ENCODE measurements at regions not wholly inside any gene's neighbourhood (a gene's known extent, or its start where the extent isn't known, plus 50 kb on each side); places are given as distances from the start of the nearest gene placed in this dataset.

DNA sequence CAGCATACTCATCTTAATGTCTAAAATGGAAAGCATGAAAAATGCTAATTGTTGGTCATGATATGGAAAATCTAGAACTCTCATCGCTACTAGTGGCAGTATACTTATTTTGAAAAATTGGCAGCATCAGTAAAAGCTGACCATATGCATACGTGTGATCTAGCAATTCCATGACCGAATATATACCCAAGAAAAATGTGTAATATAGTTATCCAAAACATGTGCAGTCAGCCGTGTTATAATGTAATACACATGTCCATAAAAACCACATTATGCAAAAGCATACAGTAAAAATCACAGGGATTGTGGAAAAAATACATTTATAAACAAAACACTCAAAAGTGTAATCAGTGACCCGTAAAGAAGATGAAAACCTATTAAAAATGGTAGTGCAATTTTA is 439.0 kb downstream of the SH2D4B start (continued):
- no peak for TF ChIP-seq NRF1 (conservative IDR thresholded peaks at IDR 0.05; ENCODE audit: low read depth, low read length)
- TF ChIP-seq RB1 (IDR thresholded peaks at IDR 0.05; ENCODE audit: borderline replicate concordance), result no peak
- TF ChIP-seq NFYB (IDR thresholded peaks at IDR 0.05; ENCODE audit: insufficient read depth, low read depth, low read length), result no peak
- TF ChIP-seq CREB1 (IDR thresholded peaks at IDR 0.05; ENCODE audit: low read depth), result no peak
- TF ChIP-seq PAX5 (IDR thresholded peaks at IDR 0.05; ENCODE audit: borderline replicate concordance, low read depth, low read length), result no peak
- TF ChIP-seq ZNF207 (IDR thresholded peaks at IDR 0.05; ENCODE audit: borderline replicate concordance), result no peak

DNA sequence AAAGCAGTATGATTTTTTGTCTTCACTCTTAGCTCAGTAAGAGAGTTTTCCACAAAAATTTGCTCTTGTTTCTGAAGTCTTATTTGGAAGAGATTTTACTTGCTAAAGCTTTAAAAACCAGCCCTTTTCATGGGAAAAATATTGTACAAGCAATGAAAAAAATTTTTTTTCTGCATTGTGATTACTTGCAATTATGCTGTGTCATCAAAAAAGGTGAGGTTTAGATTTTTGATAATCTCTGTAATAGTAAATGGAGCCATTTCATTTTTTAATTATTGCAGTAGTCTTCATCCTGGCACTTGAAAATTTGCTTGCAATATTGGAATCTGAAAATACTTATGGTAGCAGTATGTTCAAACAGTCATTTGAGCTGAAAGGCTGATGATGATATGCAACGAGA is 447.4 kb downstream of the SH2D4B start:
- H3K4me2 ChIP-seq (ENCODE audit: control insufficient read depth, insufficient read depth), result no peak overlapping the region
- ChIA-PET RAD21 (ENCODE audit: unreplicated experiment) (no interaction called here), POLR2A (no interaction called here), CTCF (interaction anchor here (0.5 to 1.0 kb wide), 3 partner anchors 11 to 301 kb away, joined by 3 to 4 read pairs (median 3); no protein-coding TSS in a partner anchor), SMC1A (ENCODE audit: uncharacterized antibody, unreplicated experiment) (no interaction called here)
- H2AFZ ChIP-seq (ENCODE audit: control insufficient read depth, low read depth, low read length), result no peak overlapping the region
- H3K36me3 ChIP-seq (ENCODE audit: control insufficient read depth in 2 of 2, insufficient read depth in 2 of 2, low read length in 1 of 2), result no peaks in the 10 kb centered on the region
- FAIRE-seq, result no peak
- intact Hi-C loops (cut with micrococcal nuclease; ENCODE audit: unreplicated experiment) (no loop called here), in situ Hi-C loops (cut with MboI) (no loop called here)
- H4K20me1 ChIP-seq (ENCODE audit: control insufficient read depth, insufficient read depth), result no peaks in the 10 kb centered on the region
- WGBS (ENCODE audit: insufficient coverage, insufficient replicate concordance, low lambda C conversion rate, missing lambda C conversion rate), result 0% methylated on average over 1 of the region's 1 CpG
- no peak for ATAC-seq
- no peaks in the 10 kb centered on the region; the same call in 2 of the 3 replicates for H3K9me3 ChIP-seq (replicated peaks; ENCODE audit: control insufficient read depth, insufficient read depth, low read length)
- H3K4me3 ChIP-seq, result no peak overlapping the region
- H3K27me3 ChIP-seq (replicated peaks in 1 of 2; ENCODE audit: control insufficient read depth in 2 of 2, insufficient read depth in 2 of 2, low read length in 1 of 2), result no peaks in the 10 kb centered on the region
- H3K79me2 ChIP-seq (ENCODE audit: control insufficient read depth, insufficient read depth, low read length), result no peaks in the 10 kb centered on the region
- TF ChIP-seq, protein P1, sequence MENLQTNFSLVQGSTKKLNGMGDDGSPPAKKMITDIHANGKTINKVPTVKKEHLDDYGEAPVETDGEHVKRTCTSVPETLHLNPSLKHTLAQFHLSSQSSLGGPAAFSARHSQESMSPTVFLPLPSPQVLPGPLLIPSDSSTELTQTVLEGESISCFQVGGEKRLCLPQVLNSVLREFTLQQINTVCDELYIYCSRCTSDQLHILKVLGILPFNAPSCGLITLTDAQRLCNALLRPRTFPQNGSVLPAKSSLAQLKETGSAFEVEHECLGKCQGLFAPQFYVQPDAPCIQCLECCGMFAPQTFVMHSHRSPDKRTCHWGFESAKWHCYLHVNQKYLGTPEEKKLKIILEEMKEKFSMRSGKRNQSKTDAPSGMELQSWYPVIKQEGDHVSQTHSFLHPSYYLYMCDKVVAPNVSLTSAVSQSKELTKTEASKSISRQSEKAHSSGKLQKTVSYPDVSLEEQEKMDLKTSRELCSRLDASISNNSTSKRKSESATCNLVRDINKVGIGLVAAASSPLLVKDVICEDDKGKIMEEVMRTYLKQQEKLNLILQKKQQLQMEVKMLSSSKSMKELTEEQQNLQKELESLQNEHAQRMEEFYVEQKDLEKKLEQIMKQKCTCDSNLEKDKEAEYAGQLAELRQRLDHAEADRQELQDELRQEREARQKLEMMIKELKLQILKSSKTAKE (IDR thresholded peaks at IDR 0.05; ENCODE audit: low read depth, poor library complexity, severe bottlenecking), result no peak
- TF ChIP-seq, protein P2, sequence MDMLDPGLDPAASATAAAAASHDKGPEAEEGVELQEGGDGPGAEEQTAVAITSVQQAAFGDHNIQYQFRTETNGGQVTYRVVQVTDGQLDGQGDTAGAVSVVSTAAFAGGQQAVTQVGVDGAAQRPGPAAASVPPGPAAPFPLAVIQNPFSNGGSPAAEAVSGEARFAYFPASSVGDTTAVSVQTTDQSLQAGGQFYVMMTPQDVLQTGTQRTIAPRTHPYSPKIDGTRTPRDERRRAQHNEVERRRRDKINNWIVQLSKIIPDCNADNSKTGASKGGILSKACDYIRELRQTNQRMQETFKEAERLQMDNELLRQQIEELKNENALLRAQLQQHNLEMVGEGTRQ (IDR thresholded peaks at IDR 0.05; ENCODE audit: borderline replicate concordance, low read depth, low read length), result no peak
- TF ChIP-seq SMAD5 (IDR thresholded peaks at IDR 0.05; ENCODE audit: low read depth), result no peak
- TF ChIP-seq NFYA (IDR thresholded peaks at IDR 0.05; ENCODE audit: borderline replicate concordance, low read depth, low read length), result no peak
- TF ChIP-seq ZNF207 (IDR thresholded peaks at IDR 0.05; ENCODE audit: borderline replicate concordance), result no peak
- no peak for TF ChIP-seq NFXL1 (IDR thresholded peaks at IDR 0.05; ENCODE audit: borderline replicate concordance)
- no peak for TF ChIP-seq TBL1XR1 (IDR thresholded peaks at IDR 0.05; ENCODE audit: low read depth, low read length)
- no peak for TF ChIP-seq POLR2AphosphoS5 (IDR thresholded peaks at IDR 0.05; ENCODE audit: low read length)
- TF ChIP-seq TCF12 (IDR thresholded peaks at IDR 0.05; ENCODE audit: low read depth, low read length), result no peak
- TF ChIP-seq SPI1 (IDR thresholded peaks at IDR 0.05; ENCODE audit: borderline replicate concordance, insufficient read depth, low read depth, low read length), result no peak
- TF ChIP-seq KLF5 (IDR thresholded peaks at IDR 0.05; ENCODE audit: partially characterized antibody), result no peak
- TF ChIP-seq, protein P3, sequence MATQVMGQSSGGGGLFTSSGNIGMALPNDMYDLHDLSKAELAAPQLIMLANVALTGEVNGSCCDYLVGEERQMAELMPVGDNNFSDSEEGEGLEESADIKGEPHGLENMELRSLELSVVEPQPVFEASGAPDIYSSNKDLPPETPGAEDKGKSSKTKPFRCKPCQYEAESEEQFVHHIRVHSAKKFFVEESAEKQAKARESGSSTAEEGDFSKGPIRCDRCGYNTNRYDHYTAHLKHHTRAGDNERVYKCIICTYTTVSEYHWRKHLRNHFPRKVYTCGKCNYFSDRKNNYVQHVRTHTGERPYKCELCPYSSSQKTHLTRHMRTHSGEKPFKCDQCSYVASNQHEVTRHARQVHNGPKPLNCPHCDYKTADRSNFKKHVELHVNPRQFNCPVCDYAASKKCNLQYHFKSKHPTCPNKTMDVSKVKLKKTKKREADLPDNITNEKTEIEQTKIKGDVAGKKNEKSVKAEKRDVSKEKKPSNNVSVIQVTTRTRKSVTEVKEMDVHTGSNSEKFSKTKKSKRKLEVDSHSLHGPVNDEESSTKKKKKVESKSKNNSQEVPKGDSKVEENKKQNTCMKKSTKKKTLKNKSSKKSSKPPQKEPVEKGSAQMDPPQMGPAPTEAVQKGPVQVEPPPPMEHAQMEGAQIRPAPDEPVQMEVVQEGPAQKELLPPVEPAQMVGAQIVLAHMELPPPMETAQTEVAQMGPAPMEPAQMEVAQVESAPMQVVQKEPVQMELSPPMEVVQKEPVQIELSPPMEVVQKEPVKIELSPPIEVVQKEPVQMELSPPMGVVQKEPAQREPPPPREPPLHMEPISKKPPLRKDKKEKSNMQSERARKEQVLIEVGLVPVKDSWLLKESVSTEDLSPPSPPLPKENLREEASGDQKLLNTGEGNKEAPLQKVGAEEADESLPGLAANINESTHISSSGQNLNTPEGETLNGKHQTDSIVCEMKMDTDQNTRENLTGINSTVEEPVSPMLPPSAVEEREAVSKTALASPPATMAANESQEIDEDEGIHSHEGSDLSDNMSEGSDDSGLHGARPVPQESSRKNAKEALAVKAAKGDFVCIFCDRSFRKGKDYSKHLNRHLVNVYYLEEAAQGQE (IDR thresholded peaks at IDR 0.05; ENCODE audit: low read depth, low read length), result no peak
- TF ChIP-seq HDGF (IDR thresholded peaks at IDR 0.05), result no peak
- no peak for TF ChIP-seq ZNF622 (IDR thresholded peaks at IDR 0.05)
- no peak for TF ChIP-seq HCFC1 (IDR thresholded peaks at IDR 0.05; ENCODE audit: low read length)
- DNase-seq (ENCODE audit: low read depth, low spot score), result no peak
- H3K9ac ChIP-seq (ENCODE audit: control insufficient read depth, insufficient read depth, low read length), result no peak overlapping the region
- no TSS peak for BruUV-seq (replicated peaks)
- no peak overlapping the region for H3K27ac ChIP-seq (ENCODE audit: control insufficient read depth, insufficient read depth)
- no peaks in the 10 kb centered on the region for H3K4me1 ChIP-seq (ENCODE audit: control insufficient read depth, insufficient read depth, low read length)
